H1 (cell line): ENCODE measurements at regions not wholly inside any gene's neighbourhood (a gene's known extent, or its start where the extent isn't known, plus 50 kb on each side); places are given as distances from the start of the nearest gene placed in this dataset.

ENCODE experiments used
- BRCA1 ChIP-seq: IDR thresholded peaks from 2 replicates; pipeline ENCODE4 v1.6.1; 2012; ENCODE audit warnings: low read depth, low read length, improper control_type of control experiment
- CHD7 ChIP-seq: fragments of 300-600 bp; sonication (generic); IDR thresholded peaks from 2 replicates; pipeline ENCODE4 v1.7.1; 2012; ENCODE audit warnings: low read length, moderate library complexity, mild to moderate bottlenecking, inconsistent platforms; ENCODE audit not compliant: insufficient replicate concordance
- JUN ChIP-seq: IDR thresholded peaks from 2 replicates; pipeline ENCODE4 v1.6.1; 2011; ENCODE audit warnings: low read depth, mild to moderate bottlenecking, improper control_type of control experiment, low read length
- JUND ChIP-seq: IDR thresholded peaks from 2 replicates; pipeline ENCODE4 v1.6.1; 2011; ENCODE audit warnings: mild to moderate bottlenecking, improper control_type of control experiment, low read length
- MAX ChIP-seq: IDR thresholded peaks from 2 replicates; pipeline ENCODE4 v1.6.1; 2012; ENCODE audit warnings: inconsistent platforms
- RFX5 ChIP-seq: IDR thresholded peaks from 2 replicates; pipeline ENCODE4 v1.6.1; 2011; ENCODE audit warnings: low read depth, low read length, improper control_type of control experiment, borderline replicate concordance
- RXRA ChIP-seq: IDR thresholded peaks from 2 replicates; pipeline ENCODE4 v1.6.1; 2011; ENCODE audit warnings: low read depth, mild to moderate bottlenecking, low read length, moderate library complexity; ENCODE audit not compliant: insufficient read depth

- TF ChIP-seq CHD7 (no peak), MAX (no peak), JUN (no peak), BRCA1 (no peak), JUND (no peak), RFX5 (no peak), RXRA (no peak)
Observed at GRCh38 chr4:125428832-125429231, 114.1 kb downstream of the FAT4 start (continued).
